ENCODE measurements at regions not wholly inside any gene's neighbourhood (a gene's known extent, or its start where the extent isn't known, plus 50 kb on each side); places are given as distances from the start of the nearest gene placed in this dataset.

GRCh38 chr12:113727651-113728061 lies 238.5 kb downstream of the RBM19 start:
- no peak overlapping the region for H3K4me3 ChIP-seq (replicated peaks; ENCODE audit: low read depth, low read length)
- peak; percentile 3 for DNase-seq (ENCODE audit: low read depth)
- TF ChIP-seq CTCF (IDR thresholded peaks at IDR 0.05; ENCODE audit: low read length, missing control alignments): no peak

- no peak overlapping the region for H3K4me3 ChIP-seq (replicated peaks; ENCODE audit: low read depth, low read length)
- TF ChIP-seq CTCF (IDR thresholded peaks at IDR 0.05; ENCODE audit: low read length, missing control alignments): no peak
- no peak for DNase-seq (ENCODE audit: low read depth)
These were observed 239.8 kb downstream of the RBM19 start for GRCh38 chr12:113726254-113726819.

- DNase-seq (ENCODE audit: low read depth): no peak
- no peak overlapping the region for H3K4me3 ChIP-seq (replicated peaks; ENCODE audit: low read depth, low read length)
- TF ChIP-seq CTCF (IDR thresholded peaks at IDR 0.05; ENCODE audit: low read length, missing control alignments): no peak
These were observed 240.6 kb downstream of the RBM19 start for GRCh38 chr12:113725557-113725876.

GRCh38 chr12:113724794-113725556 lies 241.2 kb downstream of the RBM19 start:
- no peak overlapping the region for H3K4me3 ChIP-seq (replicated peaks; ENCODE audit: low read depth, low read length)
- no peak for TF ChIP-seq CTCF (IDR thresholded peaks at IDR 0.05; ENCODE audit: low read length, missing control alignments)
- DNase-seq (ENCODE audit: low read depth): no peak

GRCh38 chr12:113723631-113724030 lies 242.5 kb downstream of the RBM19 start:
- H3K4me3 ChIP-seq (replicated peaks; ENCODE audit: low read depth, low read length): no peak overlapping the region
- no peak for TF ChIP-seq CTCF (IDR thresholded peaks at IDR 0.05; ENCODE audit: low read length, missing control alignments)
- no peak for DNase-seq (ENCODE audit: low read depth)

GRCh38 chr12:113722747-113723146 lies 243.4 kb downstream of the RBM19 start:
- no peak overlapping the region for H3K4me3 ChIP-seq (replicated peaks; ENCODE audit: low read depth, low read length)
- no peak for TF ChIP-seq CTCF (IDR thresholded peaks at IDR 0.05; ENCODE audit: low read length, missing control alignments)
- no peak for DNase-seq (ENCODE audit: low read depth)

- TF ChIP-seq CTCF (IDR thresholded peaks at IDR 0.05; ENCODE audit: low read length, missing control alignments): no peak
- DNase-seq (ENCODE audit: low read depth): no peak
- no peak overlapping the region for H3K4me3 ChIP-seq (replicated peaks; ENCODE audit: low read depth, low read length)
These were observed 245.5 kb downstream of the RBM19 start for GRCh38 chr12:113720629-113721028.
